Mammary epithelial cell (primary cell): ENCODE measurements at regions not wholly inside any gene's neighbourhood (a gene's known extent, or its start where the extent isn't known, plus 50 kb on each side); places are given as distances from the start of the nearest gene placed in this dataset.

Experiments used
- EZH2 ChIP-seq: IDR thresholded peaks from 2 replicates; pipeline ENCODE4 v1.6.1; 2012; ENCODE audit warnings: low read length, inconsistent platforms, borderline replicate concordance
- TF ChIP-seq, protein P1 (sequence below), 2 donors: IDR thresholded peaks in 1 of 2; conservative IDR thresholded peaks in 1 of 2; 2 replicates each; pipeline ENCODE4 v1.5.1; 2011 to 2012; ENCODE audit warnings: inconsistent platforms in 2 of 2, low read length in 2 of 2, mild to moderate bottlenecking in 2 of 2, control low read depth in 1 of 2, low read depth in 1 of 2; ENCODE audit not compliant: insufficient read depth in 1 of 2; ENCODE audit errors: extremely low read depth in 1 of 2

DNA sequence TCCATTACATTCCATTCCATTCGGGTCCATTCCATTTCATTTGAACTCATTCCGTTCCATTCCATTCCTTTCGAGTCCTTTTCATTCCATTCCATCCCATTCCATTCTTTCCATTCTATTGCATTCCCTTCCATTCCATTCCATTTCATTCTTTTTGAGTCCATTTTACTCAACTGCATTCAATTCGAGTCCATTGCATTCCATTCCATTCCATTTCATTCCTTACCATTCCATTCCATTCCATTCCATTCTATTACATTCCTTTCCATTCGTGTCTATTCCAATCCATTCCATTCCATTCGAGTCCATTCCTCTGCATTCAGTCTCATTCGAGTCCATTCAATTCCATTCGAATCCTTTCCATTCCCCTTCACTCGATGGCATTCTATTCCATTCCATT is 1128.8 kb downstream of the RPIA start:
- TF ChIP-seq, protein P1, sequence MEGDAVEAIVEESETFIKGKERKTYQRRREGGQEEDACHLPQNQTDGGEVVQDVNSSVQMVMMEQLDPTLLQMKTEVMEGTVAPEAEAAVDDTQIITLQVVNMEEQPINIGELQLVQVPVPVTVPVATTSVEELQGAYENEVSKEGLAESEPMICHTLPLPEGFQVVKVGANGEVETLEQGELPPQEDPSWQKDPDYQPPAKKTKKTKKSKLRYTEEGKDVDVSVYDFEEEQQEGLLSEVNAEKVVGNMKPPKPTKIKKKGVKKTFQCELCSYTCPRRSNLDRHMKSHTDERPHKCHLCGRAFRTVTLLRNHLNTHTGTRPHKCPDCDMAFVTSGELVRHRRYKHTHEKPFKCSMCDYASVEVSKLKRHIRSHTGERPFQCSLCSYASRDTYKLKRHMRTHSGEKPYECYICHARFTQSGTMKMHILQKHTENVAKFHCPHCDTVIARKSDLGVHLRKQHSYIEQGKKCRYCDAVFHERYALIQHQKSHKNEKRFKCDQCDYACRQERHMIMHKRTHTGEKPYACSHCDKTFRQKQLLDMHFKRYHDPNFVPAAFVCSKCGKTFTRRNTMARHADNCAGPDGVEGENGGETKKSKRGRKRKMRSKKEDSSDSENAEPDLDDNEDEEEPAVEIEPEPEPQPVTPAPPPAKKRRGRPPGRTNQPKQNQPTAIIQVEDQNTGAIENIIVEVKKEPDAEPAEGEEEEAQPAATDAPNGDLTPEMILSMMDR (conservative IDR thresholded peaks at IDR 0.05 in 1 of 2, IDR thresholded peaks at IDR 0.05 in 1 of 2; ENCODE audit: extremely low read depth in 1 of 2, insufficient read depth in 1 of 2, low read depth in 1 of 2, low read length in 2 of 2) = no peak
- TF ChIP-seq EZH2 = no peak
